Renal cortex interstitium (tissue), 11 donors: ENCODE measurements at regions not wholly inside any gene's neighbourhood (a gene's known extent, or its start where the extent isn't known, plus 50 kb on each side); places are given as distances from the start of the nearest gene placed in this dataset.

Experiments used
- DNase-seq, 11 donors: peaks; one replicate each; pipeline ENCODE4 v3.0.0-alpha.2; 2013; ENCODE audit warnings: low read depth in 9 of 11, low spot score in 4 of 11; ENCODE audit errors: extremely low read depth in 1 of 11

- DNase-seq = no peak
Measured at GRCh38 chr3:127408684-127409420, 121.0 kb upstream of the PRR20G start.

GRCh38 chr3:127408022-127408683 lies 120.3 kb upstream of the PRR20G start:
- no peak for DNase-seq

DNA sequence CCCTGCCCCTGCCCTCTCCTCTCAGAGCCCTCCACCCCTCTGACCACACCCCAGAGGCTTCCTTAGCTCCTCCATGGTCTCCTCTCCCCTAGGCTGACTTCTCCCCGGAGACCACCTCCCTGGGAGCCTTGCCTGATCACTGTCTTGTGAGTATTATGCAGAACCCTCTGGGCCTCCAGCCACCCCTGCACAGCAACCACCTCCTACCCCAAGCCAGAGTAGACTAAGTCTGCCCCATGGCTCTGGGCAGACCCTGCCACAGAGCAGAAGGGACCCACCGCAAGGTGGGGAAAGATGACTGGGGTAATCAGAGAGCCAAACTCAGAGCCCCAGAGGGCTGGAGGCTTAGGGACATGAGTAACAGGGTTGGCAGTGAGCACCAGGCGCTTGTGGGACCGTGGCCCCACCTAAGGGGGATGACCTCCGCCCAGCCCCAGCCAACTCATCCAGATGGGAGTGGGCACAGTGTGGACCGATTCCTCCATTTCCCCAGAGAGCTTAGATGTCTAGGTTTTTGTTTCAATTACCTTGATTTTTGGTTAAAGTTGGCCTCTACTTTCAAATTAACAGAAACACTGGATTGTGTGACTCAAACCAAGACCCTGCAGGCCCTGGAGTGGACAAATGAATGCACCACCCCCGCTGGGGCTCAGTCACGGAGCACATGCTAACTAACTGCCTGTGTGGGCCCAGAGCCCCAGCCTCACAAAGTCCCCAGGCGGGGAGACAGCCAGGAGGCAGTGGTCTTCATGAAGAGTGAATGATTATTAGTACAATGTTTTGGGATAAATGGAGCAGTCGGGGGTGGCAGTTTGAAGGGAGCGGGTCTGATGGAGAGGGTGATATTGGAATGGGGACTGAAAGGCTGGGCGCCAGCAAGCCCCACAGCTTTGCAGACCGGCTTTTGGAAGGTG lies 119.4 kb upstream of the PRR20G start:
- DNase-seq = no peak

- no peak for DNase-seq
Measured at GRCh38 chr3:127406309-127407025, 118.6 kb upstream of the PRR20G start.

- DNase-seq = no peak
Measured at GRCh38 chr3:127405791-127406190, 117.9 kb upstream of the PRR20G start.

DNA sequence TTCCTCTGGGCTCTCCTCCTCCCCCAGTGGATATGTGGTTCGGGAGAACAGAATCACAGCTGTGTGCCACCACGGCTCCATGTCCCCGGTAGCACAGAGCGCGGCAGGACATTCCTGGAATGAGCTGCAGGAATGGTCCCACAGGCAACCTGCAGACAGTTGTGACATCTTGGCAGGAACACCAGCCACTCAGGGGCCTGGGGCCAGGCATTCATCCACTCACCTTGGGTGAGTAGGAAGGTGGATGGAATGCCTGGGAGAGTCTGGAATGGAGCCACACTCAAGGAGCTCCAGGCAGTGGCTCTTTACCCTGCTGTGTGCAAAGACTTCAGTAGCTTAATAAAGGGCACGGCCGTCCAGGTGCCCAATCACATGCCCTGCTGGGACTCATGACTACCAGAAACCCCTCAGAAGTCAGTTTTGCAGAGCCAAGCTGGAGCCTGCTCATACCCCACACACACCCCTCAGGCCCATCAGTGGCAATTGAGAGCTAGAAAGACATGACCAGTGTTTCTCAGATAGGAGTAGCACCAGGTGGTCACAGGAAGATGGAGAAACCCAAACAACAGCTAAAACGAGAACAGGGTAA lies 117.3 kb upstream of the PRR20G start:
- DNase-seq = no peak

DNA sequence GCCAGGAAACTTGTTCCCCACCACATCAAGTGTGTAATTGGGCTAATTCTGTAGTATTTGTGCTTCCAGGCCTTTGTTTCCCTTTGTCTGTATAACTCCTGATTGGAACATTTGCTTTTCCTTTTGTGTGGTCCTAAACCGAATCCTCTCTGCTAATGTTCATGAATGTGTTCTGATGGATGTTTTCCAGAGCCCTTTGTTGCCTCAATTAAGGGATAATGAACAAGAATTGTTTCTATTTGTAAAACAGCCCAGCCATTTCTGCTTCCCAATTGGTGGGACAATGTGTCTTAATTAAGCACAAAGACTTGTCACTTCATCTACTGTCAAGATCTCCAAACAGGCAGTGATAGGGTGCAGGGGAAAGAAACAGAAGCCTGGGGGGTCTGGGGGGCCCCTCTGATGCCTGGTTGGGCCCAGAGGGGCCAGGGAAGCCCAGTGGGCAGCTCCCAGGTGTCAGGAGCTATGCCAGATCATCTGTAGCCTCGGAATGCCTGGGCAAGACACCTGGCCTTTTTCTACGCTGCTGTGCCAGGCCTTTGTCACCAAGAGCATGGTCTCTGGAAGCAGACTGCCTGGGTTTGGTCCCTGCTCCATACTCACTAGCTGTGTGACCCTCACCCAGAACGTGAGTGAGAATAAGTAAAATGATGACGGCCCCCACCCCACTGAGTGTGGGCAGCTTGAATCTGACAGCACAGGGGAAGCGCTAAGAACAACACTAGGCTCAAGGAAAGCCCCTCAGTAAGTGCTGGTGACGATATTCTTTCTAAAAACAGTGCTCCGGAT lies 116.6 kb upstream of the PRR20G start:
- DNase-seq = no peak

DNA sequence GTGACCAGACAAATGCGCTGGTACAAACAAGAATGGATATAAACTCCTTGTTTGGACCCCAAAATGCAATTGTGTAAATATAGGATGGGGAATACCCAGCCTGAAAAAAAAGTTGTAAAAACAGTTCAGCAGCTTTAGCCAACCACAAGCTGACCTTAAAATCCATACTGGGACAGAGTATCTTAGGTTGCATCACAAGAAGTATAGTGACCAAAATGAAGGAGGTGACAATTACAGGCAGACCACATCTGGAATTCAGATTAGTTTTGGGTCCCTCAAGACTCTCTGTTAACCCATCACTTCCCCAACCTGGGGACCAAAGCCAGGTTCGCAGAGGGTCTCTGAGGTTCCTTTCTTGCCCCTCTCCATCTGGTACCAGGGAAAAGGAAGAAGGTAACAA lies 115.9 kb upstream of the PRR20G start:
- no peak for DNase-seq

DNA sequence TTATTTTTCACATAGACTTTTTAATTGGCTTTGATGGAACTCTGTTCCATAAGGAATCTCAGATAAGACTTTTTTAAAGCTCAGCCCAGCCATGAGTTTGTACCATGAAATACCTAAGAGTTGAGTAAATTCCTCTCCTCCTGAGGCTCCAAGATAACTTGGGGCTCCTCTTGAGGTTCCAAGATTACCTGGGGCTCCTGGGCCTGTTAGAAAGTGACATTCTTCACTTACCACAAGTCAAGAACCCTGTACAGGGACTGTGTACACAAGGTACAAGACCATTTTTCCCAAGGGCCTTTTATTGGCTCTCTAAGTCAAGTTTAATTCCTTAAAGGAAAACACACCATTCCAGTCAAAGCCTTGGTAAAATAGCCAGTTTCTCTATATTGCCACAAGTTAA lies 111.3 kb upstream of the PRR20G start:
- DNase-seq = no peak

- DNase-seq = no peak
Measured at GRCh38 chr3:127396473-127396872, 108.6 kb upstream of the PRR20G start.

DNA sequence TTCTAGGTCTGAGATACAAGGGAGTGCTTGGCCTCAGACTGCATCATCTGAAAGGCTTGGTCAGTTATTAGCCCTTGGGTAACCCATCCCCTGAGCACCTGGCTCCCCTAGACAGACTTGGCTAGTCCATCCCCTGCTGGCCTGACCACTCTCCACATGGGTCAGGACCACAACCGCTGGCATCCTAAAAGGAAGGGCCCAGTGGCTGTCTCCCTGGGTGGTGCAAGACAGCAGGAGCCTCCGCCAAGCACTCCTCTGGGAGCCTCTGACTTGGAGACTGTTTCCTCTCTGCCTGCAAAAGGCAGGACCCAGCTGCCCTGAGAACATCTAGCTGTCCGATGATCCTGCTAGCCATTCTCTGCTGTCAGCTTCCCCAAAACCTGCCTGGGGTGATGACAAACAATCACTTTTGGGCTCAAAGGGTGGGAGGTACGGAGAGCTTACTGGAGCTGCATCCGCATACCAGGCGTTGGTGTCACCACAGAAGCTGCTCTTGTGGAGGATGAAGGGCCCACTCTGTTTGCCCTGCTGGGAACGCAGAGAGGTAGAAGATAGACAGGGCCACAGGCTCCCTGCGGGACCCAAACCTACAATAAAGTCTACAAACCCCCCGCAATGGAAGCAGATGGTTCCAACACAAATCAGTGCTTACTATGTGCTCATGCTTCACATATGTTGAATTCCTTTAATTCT lies 108.0 kb upstream of the PRR20G start:
- no peak for DNase-seq

- DNase-seq = no peak
Measured at GRCh38 chr3:127394984-127395662, 107.3 kb upstream of the PRR20G start.

DNA sequence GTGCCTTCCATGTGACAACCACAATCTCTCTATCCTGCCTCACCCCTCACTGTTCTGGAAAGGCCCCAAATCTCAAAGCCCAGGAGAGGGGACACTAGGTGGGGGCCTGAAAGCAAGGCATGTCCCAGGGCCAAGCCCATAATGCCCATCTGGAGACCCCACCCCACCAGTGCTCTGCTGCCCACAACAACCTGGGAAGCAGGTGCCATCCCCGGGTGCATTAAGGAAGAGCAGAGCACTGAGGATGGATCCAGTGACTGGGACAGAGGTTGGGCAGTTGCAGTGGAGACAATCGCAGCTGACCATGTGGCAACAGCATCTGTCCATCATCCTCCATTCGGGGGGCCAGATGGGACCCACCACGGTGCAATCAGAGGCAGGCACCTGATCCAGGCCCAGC lies 106.2 kb upstream of the PRR20G start:
- DNase-seq = no peak

- no peak for DNase-seq
Measured at GRCh38 chr3:127393131-127393820, 105.4 kb upstream of the PRR20G start.

GRCh38 chr3:127392156-127392490 lies 104.3 kb upstream of the PRR20G start:
- no peak for DNase-seq

GRCh38 chr3:127391436-127392155 lies 103.8 kb upstream of the PRR20G start:
- no peak for DNase-seq
